NCI-H524 (cell line): ENCODE measurements at regions not wholly inside any gene's neighbourhood (a gene's known extent, or its start where the extent isn't known, plus 50 kb on each side); places are given as distances from the start of the nearest gene placed in this dataset.
"Not testable (repeated sequence)": the region's sequence is repeated elsewhere in the genome, so short reads cannot be mapped to it uniquely, and the experiment has no call there.

Source experiments
- DNase-seq, 2 experiments: peaks; one replicate each; lab custom pipeline; 2025; lab: John Stamatoyannopoulos, UW

DNA sequence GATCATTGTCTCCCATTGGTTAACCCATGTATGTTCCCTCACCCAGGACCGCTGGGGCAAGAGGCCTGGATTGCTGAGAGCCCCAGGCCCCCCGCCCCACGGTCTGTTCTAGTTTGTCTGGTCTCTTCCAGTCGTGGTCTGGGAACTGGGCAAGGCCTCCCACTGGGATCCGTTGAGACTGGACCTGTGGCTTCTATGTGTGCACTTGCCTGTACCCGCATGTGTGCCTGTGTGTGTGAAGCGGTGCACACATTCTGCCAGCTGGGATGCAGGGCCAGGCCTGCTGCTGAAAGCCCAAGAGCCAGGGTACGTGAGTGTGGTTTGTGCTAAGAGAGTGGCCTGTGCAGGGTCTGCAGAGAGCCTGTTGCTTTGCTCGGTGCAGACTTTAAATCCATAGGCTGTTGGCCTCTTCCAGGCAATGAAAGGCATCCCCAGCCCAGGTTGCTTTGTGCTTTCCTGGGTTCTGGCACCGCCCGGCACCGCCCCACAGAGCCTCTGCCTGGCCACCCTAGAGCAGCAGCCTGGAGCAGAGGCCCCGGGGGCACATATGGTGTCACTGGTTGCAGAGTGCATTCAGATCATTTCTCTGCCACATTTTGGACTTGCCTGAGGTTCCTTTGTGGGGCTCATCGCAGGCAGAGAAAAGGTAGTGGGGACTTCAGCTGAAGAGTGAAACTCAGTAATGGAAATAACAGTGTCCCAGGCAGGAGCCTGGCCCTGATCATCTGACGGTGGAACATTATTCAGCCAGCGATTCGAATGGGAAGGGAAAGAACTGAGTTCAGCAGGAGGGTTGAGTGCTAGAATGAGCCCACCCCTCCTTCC, 215.5 kb downstream of the GLRX3 start:
- no peak for DNase-seq

DNA sequence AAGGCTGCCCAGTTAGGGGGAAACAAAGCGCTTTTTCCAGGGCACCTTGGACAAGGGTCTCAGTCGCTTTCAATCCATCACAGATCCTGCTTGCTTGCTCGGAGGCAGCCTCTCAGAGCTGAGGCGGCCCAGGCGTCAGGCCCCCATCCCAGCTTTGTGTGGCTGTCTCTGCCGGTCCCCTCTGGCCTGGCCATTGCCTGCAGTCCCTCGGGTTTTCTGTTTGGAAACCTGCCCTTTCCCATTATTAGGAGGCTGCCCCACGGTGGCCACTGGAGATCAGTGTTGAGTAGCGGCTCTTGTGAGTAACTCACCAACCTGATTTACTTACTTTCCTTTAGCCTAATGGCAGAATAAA, 216.1 kb downstream of the GLRX3 start:
- DNase-seq: peak in 1 of 2 experiments; percentile 0

DNA sequence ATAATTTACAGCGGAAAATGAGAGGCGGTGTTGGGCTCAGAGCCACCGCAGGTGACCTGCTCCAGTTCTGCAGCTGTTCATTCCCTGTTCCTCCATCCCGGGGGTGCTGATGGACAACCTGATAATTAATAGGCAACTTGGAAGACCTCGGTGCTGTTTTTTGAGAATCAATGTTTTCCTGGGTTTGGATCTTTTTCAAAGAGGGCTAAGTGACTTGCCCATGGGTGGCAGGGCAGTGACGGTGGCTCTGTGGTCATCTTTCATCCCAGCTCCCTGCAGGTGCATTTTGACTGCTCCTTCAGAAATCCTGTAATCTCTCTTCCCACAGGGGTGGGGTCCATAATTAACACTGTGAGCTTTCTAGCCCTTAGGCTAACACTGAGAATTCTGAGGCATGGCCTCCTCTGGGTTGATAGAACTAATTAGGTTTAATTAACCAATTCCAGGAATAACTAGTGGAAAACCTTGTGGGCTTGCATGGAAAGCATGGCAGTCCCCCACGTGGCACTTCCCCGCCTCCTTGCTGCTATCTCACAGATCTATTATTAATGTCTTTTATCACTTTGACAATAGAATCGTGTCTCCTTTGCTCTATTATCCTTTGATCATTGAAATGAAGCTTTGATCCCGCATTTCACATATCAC, 217.9 kb downstream of the GLRX3 start:
- no peak for DNase-seq

DNA sequence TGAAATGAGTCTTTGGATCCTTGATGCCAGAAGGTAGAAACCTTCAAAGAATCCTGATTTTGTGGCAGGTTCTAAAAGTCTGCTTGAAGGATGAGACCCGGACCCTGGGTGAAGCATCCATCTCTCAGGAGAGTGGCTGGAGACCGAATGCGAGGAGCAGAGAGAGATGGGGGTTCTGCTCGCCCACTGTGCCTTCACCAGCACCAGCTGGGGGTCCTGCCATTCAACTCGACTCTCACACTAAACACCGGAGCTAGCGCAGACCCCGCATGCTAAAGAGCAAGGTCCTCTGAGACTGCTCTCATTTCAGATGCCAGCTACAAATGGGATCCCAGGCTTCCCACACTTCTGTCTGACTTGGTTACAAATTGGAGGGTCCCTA, 218.4 kb downstream of the GLRX3 start:
- DNase-seq: no peak

DNA sequence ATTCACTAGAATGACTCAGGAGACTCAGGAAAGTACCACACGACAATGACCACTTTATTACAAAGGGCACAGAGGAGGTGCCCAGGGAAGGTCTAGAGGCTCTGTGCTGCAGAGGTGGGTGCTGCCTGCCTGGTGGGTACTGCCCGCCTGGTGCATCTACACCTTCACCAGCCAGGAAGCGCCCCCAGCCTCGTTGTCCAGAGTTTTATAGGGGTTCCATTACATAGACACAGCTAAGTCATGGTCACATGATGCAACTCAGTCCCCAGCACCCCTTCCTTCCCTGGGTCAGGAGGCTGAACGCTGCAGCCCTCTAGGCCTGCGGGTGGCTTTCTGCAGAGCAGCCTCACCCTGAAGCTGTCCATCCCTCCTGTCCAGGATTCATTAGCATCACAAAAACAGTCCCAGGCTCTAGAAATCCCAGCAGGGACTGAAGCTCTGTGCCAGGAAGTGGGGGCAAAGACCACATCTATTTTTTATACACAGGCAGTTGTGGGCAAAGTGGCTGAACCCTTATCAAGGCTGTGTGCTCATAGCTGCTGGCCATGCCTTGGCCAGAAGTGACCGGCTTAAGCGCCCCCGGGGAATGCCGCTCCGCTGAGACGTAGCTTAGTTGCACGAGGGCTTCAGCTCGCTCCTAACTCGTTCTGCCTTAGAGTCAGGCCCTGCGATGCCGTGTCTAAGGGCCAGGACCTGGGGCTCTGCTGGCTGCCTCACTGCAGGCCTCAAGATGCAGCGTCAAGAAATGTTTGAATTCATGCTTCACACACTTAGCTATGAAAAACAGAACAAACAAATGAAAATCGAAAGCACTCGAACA, 219.0 kb downstream of the GLRX3 start:
- DNase-seq: no peak

DNA sequence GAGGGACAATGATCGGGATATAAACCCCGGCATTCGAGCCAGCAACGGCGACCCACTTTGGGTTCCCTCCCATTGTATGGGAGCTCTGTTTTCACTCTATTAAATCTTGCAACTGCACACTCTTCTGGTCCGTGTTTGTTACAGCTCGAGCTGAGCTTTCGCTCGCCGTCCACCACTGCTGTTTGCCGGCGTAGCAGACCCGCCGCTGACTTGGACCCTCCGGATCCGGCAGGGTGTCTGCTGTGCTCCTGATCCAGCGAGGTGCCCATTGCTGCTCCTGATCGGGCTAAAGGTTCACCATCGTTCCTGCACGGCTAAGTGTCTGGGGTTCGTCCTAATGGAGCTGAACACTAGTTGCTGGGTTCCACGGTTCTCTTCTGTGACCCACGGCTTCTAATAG, 220.2 kb downstream of the GLRX3 start:
- DNase-seq: not testable (repeated sequence)

DNA sequence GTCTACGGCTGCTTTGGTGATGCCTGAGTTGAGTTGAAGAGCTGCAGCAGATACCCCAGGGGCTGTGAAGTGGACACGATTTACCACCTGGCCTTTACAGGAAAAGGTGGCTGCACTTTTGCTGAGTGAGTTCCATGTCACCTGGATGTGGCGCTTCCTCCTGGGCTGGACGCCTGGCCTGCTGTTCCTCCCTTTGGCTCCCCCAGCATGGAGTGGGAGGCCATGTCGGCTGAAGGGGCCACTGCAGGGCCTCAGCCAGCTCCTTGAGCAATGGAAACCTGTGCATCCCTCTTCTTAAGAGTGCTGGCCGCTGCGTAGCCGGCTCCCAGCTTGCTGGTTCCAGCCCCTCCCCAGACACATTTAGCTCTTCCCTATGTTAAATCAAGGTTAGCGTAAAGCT, 221.0 kb downstream of the GLRX3 start:
- DNase-seq: no peak

DNA sequence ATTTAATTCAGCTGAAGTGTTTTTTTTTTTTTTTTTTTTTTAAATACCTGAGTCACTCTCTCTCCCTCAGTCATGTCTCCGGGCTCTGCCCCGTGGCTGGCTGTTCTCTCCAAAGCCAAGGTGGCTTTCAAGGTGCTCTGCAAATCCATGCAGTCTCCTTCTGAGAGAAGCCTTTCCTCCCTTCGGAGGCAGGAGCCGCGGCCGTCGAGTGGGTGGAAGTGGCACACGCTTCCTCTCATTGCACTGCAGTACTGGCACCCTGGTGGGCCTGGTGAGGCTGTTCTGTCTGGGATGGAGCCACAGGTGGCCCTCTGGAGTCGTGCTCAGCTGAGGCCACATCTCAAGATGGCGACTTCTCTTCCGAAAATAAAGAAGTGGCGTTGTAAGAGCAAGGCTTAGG, 221.8 kb downstream of the GLRX3 start:
- DNase-seq: no peak

DNA sequence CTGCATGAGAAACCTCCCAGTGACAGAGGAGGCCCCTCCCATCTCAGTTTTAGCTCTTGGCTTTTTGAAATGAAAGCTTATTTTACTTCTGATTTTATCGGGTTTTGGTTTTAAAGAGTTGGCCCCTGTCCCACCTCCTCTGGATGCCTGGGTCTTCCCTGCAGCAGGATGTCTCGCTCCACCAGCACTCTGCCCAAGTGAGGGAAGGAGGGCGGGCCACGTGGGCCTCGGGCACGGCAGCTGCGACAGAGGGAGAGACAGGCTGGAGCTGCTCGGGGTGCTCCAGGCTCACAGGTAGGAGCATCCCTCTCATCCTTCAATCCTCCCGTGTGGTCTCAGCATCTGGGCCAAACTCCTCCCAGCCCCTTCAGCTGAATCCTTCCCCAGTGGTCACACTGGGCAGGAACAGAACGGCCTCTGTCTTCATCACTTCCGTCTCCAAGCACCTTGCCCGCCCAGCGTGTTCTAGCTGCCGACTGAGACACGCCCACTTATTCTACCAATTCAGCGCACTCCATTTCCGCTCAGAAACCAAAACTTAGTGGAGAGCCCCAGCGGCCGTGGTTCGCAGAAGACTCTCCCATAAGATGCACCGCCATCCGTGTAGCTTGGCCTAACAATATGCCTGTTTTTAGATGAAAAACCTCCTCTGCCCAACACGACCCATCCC, 222.9 kb downstream of the GLRX3 start:
- no peak for DNase-seq

DNA sequence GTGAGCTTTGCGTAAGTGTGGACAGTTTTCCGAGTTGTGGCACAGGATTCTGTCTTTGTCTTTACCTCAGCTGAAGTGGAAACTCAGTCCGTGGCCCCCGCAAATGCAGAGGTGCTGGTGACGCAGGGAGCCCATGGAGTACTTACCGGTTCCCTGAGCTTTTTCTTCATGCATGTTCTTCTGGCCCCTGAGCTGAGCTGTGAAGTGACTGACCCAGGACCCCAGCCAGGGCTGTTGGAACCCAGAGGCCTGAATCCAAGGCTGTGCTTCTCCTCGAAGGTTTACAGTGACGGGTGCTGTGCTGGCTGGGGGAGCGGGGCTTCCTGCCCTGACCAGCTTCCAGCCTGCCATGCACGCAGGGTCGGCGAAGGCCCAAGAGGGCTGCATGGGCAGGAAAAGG, 223.5 kb downstream of the GLRX3 start:
- no peak for DNase-seq

DNA sequence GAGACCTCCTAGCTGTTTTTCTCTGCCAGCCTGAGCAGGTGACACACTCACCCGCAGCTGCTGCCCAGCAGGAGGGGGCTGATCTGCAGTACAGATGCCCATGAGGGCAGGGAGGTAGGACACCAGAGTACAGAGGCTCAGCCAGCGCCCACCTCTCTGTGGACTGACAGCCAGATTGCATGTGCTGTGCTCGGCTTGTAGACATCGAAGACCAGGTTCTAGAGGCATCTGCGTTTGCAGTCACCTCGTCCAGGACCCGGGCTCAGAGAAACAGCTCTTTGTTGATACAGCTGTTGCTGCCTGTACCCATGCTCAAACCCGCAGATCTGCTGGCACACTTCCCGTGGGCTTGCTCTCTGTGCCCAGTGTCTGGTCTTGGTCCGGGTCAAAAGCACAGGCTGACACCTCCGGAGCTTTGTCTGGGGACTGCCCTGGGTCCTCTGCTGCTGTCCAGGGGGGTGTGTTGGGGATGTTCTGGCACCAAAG, 224.7 kb downstream of the GLRX3 start:
- peak in 1 of 2 experiments; percentile 16 for DNase-seq

DNA sequence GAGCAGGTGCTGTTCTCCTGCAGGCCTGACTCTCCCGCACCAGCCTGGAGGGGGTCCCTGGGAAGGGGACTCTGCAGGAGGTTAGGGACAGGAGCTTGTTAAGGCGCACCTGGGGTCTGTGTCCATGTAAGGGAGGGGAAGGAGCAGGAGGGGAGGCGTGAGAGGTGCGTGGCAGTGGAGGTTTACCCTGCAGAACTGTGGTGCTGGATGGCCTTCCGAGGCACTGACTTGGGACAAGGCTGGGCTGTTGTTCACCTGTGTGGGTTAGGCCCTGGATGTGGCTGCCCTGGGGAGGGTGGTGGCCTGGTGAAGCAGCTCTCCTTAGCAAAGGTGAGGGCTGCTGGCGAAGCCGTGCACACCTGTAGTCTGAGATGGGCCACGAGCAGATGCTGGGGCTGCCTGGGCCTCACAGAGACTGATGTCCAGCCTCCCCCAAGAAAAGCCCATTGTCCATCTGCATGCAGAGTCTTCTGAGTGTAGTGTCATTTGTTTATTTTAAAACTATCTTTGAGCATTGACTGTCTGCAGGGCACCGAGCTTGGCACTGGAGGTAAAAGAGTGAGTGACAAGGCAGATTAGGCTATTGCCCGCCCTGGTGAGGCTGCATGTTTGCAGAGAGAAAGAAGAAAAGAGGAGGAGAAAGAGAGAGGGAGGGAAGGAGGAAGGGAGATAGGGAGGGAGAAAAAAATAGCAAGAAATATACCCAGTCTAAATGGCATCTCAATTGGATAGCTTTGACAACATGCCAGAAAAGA, 225.3 kb downstream of the GLRX3 start:
- no peak for DNase-seq

DNA sequence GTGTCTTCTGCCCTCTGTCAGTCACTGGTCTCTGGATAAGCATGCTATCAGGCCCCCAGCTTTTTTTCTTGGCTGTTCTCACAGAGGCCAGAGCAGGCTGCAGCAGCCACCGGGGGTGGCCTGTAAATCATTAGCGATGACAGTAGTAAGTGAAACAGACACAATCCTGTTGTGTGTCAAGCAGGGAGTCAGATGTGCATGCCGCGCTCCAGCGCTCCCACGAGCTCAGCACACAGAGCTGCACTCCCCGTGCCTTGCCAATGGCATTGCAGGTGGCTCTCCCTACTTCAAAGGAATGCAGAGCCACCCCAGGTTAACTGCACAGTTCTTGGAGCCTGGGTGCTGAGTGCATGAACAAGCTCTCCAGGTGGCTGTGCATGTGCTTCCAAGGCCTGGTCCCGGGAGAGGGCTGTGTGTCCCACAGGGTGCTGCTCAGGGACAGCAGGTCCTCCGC, 226.1 kb downstream of the GLRX3 start:
- DNase-seq: peak in 1 of 2 experiments; percentile 52

DNA sequence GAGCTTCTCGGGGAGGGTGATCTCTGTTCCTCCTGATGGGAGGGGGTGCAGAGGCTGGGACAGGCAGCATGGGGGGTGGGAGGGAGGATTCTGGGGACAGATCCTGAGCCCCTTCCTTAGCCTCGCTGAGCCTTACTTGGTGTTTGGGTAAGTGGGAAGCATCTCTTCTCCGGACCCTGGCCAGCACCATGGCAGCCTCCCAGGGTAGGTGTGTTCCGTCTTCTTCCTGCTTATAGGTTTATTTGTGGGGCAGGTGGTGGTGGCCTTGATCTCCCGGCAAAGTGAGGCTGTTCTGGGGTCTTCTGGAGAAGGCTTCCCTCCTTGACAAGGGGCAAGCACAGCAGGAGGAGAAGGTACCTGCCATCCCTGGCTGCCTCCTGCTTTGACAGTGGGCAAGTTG, 226.9 kb downstream of the GLRX3 start:
- no peak for DNase-seq

DNA sequence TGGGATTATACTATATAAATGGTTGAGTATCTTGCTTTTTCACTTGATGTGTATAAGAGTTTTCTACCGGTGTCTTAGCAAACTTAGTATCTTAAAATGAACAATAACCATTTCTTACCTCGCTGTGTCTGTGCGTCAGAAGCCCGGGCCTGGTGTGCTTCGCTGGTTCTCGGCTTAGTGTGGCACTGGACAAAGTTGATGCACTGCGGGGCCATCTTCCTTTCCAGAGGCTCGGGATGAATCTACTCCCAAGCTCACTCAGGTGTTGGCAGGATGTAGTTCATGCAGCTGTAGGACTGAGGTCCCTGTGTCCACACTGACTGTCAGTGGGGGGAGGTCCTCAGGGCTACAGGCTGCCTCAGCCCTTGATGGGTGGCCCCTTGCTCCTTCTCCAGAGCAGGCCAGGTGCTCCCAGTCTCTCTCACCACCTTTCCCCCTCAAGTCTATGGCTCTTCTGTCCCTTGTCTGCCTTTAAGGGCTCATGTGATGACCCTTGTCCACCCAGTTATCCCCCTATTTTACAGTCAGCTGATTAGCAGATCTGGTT, 227.8 kb downstream of the GLRX3 start:
- DNase-seq: no peak

DNA sequence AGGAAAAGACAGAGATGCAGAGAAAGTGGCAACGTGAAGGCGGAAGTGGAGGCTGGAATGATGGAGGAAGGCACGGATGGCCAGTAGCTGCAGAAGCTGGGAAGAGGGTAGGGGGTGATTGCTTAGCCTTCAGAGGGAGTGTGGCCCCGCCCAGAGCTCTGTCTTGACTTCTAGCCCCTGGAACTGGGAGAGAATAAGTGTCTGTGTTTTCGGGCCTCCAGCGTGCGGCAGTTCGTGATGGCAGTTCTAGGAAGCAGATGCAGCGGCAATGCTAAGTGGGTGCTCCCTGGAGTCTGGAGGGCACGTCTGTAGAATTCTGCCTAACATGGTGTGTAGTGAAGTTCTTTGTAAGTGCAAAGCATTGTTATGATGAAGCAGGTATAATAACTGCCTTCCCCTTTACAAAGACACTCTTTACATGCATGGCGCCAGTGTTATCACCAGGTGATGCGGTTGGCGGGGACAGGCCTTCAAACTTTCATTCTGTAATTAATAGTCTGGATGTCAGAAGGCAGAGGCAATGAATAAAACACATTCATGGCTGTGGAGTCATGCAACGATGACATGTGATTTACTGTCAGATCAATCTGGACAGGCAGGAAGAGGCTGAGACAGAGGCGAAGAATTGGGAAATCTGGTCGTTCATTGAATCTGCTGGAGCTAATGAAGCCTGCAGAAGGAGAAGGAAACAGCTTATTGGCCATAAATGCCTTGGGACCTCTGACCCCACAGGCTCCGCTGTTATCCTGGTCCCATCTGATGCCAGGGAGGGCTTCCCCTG, 228.6 kb downstream of the GLRX3 start:
- no peak for DNase-seq

DNA sequence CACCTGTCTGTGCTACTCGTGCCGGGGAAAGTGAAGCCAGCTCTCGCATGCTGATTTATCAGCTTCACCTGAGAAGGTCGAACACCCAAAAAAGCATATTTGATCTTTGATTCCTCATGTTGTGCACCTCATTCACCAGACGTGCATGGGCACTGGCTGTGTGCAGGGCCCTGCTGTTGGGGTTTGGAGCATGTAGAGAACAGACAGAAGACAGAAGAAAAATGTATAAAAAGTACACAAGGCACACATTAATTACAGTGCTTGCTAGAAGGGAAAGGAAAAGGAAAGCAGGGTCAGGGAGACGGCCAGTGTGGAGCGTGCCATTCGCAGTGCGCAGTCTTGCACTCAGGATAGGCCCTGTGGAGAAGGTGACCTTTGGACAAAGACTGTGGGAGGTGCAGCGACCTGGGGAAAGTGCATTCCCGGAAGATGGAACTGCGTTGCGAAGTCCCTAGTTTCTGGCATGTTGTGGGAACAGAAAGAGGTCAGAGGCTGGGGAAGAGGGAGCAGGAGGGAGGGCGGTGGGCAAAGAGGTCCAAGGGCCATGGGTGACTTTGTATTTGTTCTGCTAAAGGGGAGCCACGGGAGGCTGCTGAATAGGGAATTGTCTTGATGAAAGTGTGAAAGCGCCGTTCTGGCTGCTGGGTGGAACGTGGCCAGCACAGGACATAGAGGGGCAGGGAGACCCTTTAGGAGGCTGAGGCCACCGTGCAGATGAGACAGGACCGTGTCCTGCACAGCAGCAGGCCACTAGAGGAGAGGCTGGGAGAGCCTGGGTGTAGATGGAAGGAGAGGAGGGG, 232.8 kb downstream of the GLRX3 start:
- DNase-seq: no peak

DNA sequence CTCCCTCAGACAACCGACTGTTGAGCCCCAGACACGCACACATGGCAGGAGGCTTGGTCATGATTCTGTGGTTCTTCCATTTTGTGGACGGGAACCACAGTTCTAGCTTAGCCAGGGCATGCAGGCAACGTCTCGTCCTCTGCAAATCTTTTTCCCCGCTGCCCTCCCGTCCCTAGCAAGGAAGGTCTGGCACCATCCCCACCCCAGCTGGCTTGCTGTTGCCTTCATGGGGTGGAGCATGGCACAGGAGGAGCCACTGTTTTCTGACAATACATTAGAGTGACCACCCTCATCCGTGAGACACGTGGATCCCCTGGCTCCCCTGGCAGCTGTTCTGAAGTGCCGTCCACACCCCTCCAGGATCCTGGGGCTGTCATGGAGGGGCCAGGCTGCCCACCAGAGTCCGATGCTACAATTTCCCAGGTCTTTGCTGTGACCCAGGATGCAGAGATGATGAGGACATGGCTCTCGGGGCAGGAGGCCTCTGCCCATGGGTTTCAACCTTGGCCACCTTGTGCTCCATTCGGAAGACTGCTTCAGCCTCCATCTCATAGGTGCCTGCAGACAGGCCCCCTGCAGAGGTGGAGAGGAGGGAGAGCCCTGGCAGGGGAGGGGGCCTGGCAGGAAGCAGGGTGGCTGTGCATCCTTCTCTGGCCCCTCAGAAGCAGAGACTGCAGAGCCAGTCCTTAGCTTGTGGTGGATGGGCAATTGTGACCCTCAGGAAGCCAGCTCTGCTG, 233.6 kb downstream of the GLRX3 start:
- no peak for DNase-seq

DNA sequence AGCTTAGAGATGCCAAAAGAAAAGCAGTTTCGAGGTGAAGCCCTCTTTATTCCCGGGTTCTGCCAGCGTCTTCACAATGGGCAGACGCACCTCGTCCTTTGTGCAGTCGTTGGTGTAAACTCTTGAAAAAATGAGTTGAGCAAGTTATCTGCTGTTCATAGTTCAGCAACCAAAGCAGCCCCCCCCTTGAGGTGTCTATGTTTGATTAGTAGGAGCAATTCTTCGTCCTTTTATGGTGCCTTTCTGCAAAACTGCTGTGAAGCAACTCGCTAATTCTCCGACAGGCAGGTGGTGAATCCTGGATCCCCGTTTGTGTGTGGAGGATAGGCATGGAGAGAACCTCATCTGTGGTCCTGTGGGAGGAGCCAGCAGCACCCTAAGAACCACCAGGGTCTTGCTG, 234.5 kb downstream of the GLRX3 start:
- no peak for DNase-seq
